Omental fat pad (tissue), 3 donors: ENCODE measurements at regions not wholly inside any gene's neighbourhood (a gene's known extent, or its start where the extent isn't known, plus 50 kb on each side); places are given as distances from the start of the nearest gene placed in this dataset.

Experiments
- ATAC-seq: fragments of 150-250 bp; one replicate; pipeline ENCODE4 v1.9.1; 2016; ENCODE audit warnings: mild to moderate bottlenecking, moderate library complexity; ENCODE audit not compliant: low FRiP score
- DNase-seq: peaks from one replicate; pipeline ENCODE4 v3.0.0-alpha.2; 2019; ENCODE audit warnings: low spot score
- CTCF ChIP-seq, 3 donors: fragments of 450-650 bp; IDR thresholded peaks; one replicate each; pipeline ENCODE4 v1.5.1; 2016 to 2017; ENCODE audit warnings: antibody characterized with exemption in 3 of 3, mild to moderate bottlenecking in 3 of 3, moderate library complexity in 2 of 3

- ATAC-seq = no peak
These were observed 195.9 kb upstream of the ADARB2 start for GRCh38 chr10:1933215-1933614.

DNA sequence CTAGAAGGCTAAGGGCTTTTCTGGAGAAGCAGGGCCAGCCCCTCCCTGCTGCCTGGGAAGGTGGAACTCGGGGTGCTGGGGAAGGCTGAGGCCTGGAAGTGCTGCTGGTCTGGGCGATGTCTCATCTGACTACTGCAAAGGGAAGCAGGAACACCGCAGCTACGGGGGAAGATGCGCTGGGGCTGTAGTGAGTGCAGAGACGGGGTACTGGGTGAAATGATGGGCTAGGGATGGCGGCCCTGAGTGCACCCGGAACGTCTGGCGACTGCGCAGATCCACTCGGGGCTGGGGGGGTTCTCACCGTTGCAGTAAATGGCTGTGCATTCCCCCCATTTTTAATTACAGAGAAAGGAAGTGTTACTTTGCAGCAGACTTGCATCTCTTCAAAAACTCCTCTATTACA is 195.4 kb upstream of the ADARB2 start:
- ATAC-seq (no peak), DNase-seq (no peak)
- no peak for TF ChIP-seq CTCF (IDR thresholded peaks at IDR 0.05)

More at GRCh38 chr10:1933215-1933614, 195.9 kb upstream of the ADARB2 start:
- no peak for TF ChIP-seq CTCF (IDR thresholded peaks at IDR 0.05)
- no peak for DNase-seq

DNA sequence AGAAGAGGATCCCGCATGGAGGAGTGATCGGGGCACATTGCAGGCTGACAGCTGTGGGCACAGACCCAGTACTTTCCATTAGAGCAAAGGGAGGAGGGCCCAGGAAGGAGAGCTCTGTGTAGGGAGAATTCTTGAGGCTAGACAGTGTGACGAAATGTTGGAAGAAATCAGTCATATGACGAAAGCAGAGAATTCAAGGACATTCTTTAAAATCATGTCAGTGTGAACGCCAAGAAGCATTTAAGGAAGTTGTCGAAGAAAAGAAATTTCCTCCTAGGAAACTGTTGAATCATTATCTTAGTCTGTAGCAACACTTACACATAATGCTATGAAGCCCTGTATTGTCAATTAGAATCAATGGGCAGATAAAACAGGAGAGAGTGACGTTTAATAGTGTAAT is 191.3 kb upstream of the ADARB2 start:
- DNase-seq (no peak), ATAC-seq (no peak)
- TF ChIP-seq CTCF (IDR thresholded peaks at IDR 0.05) = no peak

DNA sequence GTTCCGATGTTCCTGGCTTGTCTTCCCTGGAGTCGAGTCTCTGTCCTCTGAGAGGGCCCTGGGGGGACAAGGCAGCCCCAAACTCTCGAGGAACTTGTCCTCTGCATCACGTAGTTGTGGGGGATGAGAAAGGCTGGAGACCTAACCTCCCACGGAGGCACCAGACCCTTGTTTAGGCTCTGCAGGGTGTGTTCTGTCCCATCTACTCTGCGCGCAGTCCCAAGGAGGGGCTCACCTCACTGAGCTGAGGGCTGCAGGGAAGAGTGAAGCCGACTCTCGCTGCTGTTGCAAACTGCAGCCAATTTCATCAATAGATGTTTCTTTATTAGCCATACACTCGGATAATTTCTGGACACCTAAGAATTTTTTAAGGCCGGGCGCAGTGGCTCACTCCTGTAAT is 186.7 kb upstream of the ADARB2 start:
- no peak for TF ChIP-seq CTCF (IDR thresholded peaks at IDR 0.05)
- ATAC-seq (no peak), DNase-seq (no peak)

DNA sequence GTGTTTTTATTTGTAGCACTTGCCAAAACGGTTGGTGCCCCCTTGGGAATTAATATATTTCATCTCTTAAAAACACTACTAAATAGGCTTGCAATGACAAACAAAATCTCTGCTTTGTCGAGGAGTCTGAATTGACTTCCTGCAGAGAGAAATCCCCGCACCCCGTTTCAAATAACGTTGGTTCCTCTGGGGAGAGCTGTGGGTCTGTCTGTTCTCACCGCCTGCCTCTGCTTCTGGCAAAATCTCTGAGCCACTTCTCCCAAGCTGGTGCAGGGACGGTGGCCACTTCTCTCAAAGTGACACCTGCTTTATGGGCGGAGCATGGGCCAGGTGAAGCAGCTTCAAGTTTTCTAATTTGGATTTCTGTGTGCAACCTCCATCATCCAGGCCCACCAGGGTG is 186.3 kb upstream of the ADARB2 start:
- DNase-seq = no peak
- ATAC-seq = no peak
- TF ChIP-seq CTCF (IDR thresholded peaks at IDR 0.05) = no peak

- ATAC-seq = no peak
- no peak for DNase-seq
- TF ChIP-seq CTCF (IDR thresholded peaks at IDR 0.05) = no peak
These were observed 183.6 kb upstream of the ADARB2 start for GRCh38 chr10:1920941-1921340.

GRCh38 chr10:1920127-1920526 is 182.8 kb upstream of the ADARB2 start:
- DNase-seq (no peak), ATAC-seq (no peak)
- TF ChIP-seq CTCF (IDR thresholded peaks at IDR 0.05) = no peak
